ENCODE measurements at regions not wholly inside any gene's neighbourhood (a gene's known extent, or its start where the extent isn't known, plus 50 kb on each side); places are given as distances from the start of the nearest gene placed in this dataset.

DNA sequence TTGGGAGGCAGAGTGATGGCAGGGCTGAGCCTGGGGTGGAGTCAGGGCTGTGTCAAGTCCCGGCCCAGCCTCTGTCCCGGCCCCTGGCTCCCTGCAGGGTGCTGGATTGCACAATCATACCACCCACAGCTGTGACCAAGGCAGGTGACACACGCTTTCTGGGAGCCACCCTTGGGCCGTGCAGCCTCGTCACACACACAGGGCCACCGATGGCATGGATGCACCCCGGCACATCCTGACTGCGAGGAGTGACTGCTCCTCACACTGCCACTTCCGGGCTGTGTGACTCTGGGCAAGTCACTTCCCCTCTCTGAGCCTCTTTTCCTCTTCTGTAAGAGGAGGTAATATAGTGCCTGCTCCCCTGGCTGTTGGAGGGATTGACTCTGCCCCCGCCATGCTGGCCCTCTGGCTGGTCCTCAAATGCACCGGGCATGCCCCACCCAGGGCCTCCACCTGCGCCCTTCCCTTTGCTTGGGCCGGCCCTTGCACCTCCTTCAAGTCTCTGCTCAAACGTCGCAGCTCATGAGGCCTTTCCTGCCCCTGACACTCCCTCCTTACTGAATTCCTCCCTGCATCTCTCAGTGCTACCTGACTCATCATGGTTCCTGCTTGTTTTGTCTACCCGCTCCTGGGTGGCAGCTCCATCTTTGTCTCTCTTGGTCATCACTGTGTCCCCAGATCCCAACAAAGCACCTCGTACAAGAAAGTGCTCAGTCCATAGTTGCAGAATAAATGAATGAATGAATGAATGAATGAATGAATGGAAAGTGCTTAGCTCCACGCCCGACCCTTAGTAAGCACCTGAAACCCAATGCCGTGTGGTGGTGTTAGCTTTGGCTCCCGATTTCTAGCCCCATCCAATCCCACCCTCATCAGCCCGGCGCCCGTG is 93.5 kb downstream of the CEBPB start:
- peak overlapping the region; percentile 12 for H3K4me3 Mint-ChIP-seq (ENCODE audit: unreplicated experiment)

DNA sequence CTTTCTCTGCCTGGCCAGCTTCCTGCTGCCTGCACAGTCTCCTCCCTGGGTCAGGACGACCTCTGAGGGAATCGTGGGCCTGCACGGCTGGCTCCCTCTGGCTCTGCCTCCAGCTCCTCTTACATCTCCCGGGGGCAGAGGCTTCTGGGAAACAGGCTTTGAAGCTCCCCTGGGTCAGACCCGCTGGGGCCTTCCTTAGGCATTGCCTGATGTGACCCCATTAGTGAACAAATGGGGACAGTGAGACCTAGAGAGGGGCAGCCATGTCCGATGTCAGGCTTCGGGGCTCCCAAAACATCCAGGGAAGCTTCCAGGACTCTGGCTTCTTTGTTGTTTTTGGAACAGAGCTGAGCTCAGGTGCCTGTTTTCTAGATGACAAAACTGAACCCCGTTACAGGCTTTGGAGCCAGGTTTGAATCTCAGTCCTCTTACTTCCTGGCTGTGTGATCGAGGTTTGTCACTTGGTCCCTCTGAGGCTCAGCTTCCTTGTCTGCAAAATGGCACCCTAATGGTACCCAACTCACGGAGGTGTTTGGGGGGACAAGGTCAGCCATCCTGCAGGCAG is 94.3 kb downstream of the CEBPB start:
- no peaks in the 10 kb centered on the region for H3K27me3 Mint-ChIP-seq (ENCODE audit: unreplicated experiment)
- H3K27ac Mint-ChIP-seq (ENCODE audit: unreplicated experiment), result peak overlapping the region; percentile 92
- no peaks in the 10 kb centered on the region for H3K36me3 Mint-ChIP-seq (ENCODE audit: unreplicated experiment)
- peaks cover 66% of the 10 kb centered on the region for H3K4me1 Mint-ChIP-seq (ENCODE audit: unreplicated experiment)
- TF ChIP-seq, protein P1, sequence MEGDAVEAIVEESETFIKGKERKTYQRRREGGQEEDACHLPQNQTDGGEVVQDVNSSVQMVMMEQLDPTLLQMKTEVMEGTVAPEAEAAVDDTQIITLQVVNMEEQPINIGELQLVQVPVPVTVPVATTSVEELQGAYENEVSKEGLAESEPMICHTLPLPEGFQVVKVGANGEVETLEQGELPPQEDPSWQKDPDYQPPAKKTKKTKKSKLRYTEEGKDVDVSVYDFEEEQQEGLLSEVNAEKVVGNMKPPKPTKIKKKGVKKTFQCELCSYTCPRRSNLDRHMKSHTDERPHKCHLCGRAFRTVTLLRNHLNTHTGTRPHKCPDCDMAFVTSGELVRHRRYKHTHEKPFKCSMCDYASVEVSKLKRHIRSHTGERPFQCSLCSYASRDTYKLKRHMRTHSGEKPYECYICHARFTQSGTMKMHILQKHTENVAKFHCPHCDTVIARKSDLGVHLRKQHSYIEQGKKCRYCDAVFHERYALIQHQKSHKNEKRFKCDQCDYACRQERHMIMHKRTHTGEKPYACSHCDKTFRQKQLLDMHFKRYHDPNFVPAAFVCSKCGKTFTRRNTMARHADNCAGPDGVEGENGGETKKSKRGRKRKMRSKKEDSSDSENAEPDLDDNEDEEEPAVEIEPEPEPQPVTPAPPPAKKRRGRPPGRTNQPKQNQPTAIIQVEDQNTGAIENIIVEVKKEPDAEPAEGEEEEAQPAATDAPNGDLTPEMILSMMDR (IDR thresholded peaks at IDR 0.05), result no peak
- peak overlapping the region; percentile 12 for H3K4me3 Mint-ChIP-seq (ENCODE audit: unreplicated experiment)
- DNase-seq (ENCODE audit: extremely low spot score, unreplicated experiment), result no peak
- no peaks in the 10 kb centered on the region for H3K9me3 Mint-ChIP-seq (ENCODE audit: unreplicated experiment)

More for the DNA sequence above, 93.5 kb downstream of the CEBPB start:
- no peaks in the 10 kb centered on the region for H3K36me3 Mint-ChIP-seq (ENCODE audit: unreplicated experiment)
- TF ChIP-seq, protein P1 (IDR thresholded peaks at IDR 0.05), result no peak
- H3K27me3 Mint-ChIP-seq (ENCODE audit: unreplicated experiment), result no peaks in the 10 kb centered on the region
- H3K27ac Mint-ChIP-seq (ENCODE audit: unreplicated experiment), result peak overlapping the region; percentile 92
- DNase-seq (ENCODE audit: extremely low spot score, unreplicated experiment), result no peak
- H3K4me1 Mint-ChIP-seq (ENCODE audit: unreplicated experiment), result peaks cover 69% of the 10 kb centered on the region
- H3K9me3 Mint-ChIP-seq (ENCODE audit: unreplicated experiment), result no peaks in the 10 kb centered on the region

DNA sequence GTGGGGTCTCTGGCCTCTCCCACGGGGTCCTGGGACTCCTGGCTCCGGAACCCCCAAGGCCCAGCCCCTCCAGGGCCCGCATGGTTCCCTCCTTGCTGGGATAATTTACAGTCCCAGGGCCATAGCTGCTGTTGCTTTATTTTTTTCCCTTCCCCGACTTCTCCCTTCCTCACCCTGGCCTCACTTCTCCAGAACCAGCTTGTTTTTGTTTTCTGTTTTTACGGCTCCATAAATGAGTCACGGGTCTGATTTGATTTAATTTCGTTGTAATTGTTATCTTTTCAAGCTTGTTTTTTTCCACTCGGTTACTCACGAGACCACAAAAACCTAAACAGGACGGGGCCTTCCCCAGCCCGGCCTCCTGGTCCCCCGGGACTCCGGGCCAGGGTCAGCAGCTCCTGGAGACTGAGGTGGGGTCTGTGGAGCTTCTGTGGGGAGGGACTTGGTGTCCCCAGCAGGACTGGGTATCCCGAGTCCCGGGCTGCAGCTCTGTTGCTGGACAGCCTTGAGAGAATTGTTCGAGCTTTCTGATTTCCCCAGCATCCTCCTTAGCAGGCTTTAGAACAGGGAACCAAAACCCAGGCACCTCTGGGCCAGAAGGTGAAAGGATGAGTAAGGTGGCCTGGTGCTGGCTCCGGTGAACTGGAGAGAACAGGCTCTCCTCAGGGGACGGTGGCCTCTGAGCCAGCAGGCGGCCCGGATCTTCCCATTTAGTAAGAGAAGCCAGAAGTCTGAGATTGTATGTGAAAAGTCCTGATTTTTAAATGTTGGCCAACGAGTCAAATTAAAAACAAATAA is 94.9 kb downstream of the CEBPB start:
- Mint-ChIP-seq H3K4me3 (ENCODE audit: unreplicated experiment) (peak overlapping the region; percentile 26), H3K36me3 (ENCODE audit: unreplicated experiment) (no peaks in the 10 kb centered on the region), H3K27me3 (ENCODE audit: unreplicated experiment) (no peaks in the 10 kb centered on the region), H3K4me1 (ENCODE audit: unreplicated experiment) (peaks cover 61% of the 10 kb centered on the region), H3K9me3 (ENCODE audit: unreplicated experiment) (no peaks in the 10 kb centered on the region), H3K27ac (ENCODE audit: unreplicated experiment) (peak overlapping the region; percentile 92)
- no peak for DNase-seq (ENCODE audit: extremely low spot score, unreplicated experiment)
- TF ChIP-seq, protein P1 (IDR thresholded peaks at IDR 0.05), result no peak

DNA sequence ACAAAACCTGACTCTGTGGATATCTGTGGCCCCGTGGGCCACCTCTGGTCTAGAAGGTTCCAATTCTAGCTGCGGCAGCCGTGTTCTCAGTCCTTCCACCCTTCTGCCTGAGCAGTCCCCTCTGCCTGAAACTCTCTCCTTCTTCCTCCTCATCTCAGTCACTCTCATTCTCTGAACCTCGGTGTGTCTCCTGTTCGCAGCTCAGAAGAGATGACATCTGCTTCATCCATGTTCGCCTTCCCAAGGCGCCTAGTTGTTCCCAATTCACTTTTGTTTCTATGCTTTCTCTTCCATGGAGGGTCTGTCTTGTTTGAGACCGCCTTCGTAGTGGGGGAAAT is 95.5 kb downstream of the CEBPB start:
- no peak for DNase-seq (ENCODE audit: extremely low spot score, unreplicated experiment)
- Mint-ChIP-seq H3K27me3 (ENCODE audit: unreplicated experiment) (no peaks in the 10 kb centered on the region), H3K4me3 (ENCODE audit: unreplicated experiment) (no peak overlapping the region), H3K36me3 (ENCODE audit: unreplicated experiment) (no peaks in the 10 kb centered on the region), H3K9me3 (ENCODE audit: unreplicated experiment) (no peaks in the 10 kb centered on the region), H3K4me1 (ENCODE audit: unreplicated experiment) (peaks cover 66% of the 10 kb centered on the region), H3K27ac (ENCODE audit: unreplicated experiment) (peak overlapping the region; percentile 92)
- TF ChIP-seq, protein P1 (IDR thresholded peaks at IDR 0.05), result no peak

DNA sequence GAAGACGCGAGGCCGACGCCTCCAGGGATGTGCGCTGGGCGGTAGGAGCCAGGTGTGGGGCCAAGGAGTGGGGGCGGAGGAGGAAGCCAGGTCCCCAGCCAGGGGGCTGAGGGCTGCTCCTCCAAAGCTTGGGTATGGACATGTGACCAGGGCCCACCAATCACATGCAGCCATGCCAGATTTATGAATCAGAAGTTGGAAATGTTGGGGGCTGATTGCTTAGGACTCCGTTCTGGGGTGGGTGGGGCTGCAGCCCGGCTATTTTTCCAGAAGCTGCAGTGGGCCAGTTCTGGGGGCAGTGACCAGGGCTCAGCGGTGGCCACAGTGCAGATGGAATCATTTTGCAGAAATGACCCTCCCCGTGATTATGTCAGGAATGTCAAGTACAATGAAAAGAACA is 96.0 kb downstream of the CEBPB start:
- H3K27ac Mint-ChIP-seq (ENCODE audit: unreplicated experiment), result peak overlapping the region; percentile 92
- TF ChIP-seq, protein P1 (IDR thresholded peaks at IDR 0.05), result no peak

More for the DNA sequence above, 96.0 kb downstream of the CEBPB start:
- Mint-ChIP-seq H3K27me3 (ENCODE audit: unreplicated experiment) (no peaks in the 10 kb centered on the region), H3K36me3 (ENCODE audit: unreplicated experiment) (no peaks in the 10 kb centered on the region), H3K4me3 (ENCODE audit: unreplicated experiment) (no peak overlapping the region), H3K4me1 (ENCODE audit: unreplicated experiment) (peaks cover 69% of the 10 kb centered on the region), H3K9me3 (ENCODE audit: unreplicated experiment) (no peaks in the 10 kb centered on the region)
- DNase-seq (ENCODE audit: extremely low spot score, unreplicated experiment), result no peak
